ENCODE measurements at regions not wholly inside any gene's neighbourhood (a gene's known extent, or its start where the extent isn't known, plus 50 kb on each side); places are given as distances from the start of the nearest gene placed in this dataset.

GRCh38 chr1:39104158-39105060, 78.3 kb downstream of the NDUFS5 start:
- H3K4me1 ChIP-seq (ENCODE audit: insufficient read depth, low read length, poor library complexity, severe bottlenecking), result peaks cover 50% of the 10 kb centered on the region
- TF ChIP-seq EZH2 (IDR thresholded peaks at IDR 0.05; ENCODE audit: borderline replicate concordance, low read depth, low read length, poor library complexity, severe bottlenecking), result no peak
- no peak for TF ChIP-seq CTCF (conservative IDR thresholded peaks at IDR 0.05; ENCODE audit: low read depth, low read length)
- no peaks in the 10 kb centered on the region for H3K27me3 ChIP-seq (replicated peaks; ENCODE audit: insufficient read depth, low read depth, low read length, poor library complexity)
- intact Hi-C loops (cut with micrococcal nuclease; ENCODE audit: unreplicated experiment), result no loop called here
- no peaks in the 10 kb centered on the region for H3K9me3 ChIP-seq (ENCODE audit: low read depth, low read length, poor library complexity, severe bottlenecking)
- BruUV-seq (replicated peaks), result TSS peak; percentile 54
- ChIA-PET POLR2A (ENCODE audit: low non-redundant PET) (no interaction called here), CTCF (interaction anchor here (0.8 kb wide), 1 partner anchor 87 kb away, joined by 4 read pairs; no protein-coding TSS in a partner anchor)
- peak; percentile 41 for DNase-seq (ENCODE audit: low spot score)
- peak overlapping the region; percentile 82 for H3K4me3 ChIP-seq (ENCODE audit: low read depth, low read length, poor library complexity, severe bottlenecking)
- peak overlapping the region; percentile 88 for H3K27ac ChIP-seq (ENCODE audit: low read depth, low read length, poor library complexity, severe bottlenecking)
- no peaks in the 10 kb centered on the region for H3K36me3 ChIP-seq (ENCODE audit: insufficient read depth, low read length, poor library complexity, severe bottlenecking)

- peaks cover 58% of the 10 kb centered on the region for H3K4me1 ChIP-seq (ENCODE audit: insufficient read depth, low read length, poor library complexity, severe bottlenecking)
- ChIA-PET POLR2A (ENCODE audit: low non-redundant PET) (interaction anchor here (0.5 to 0.7 kb wide), 2 partner anchors 1182 to 1287 kb away, joined by 3 to 5 read pairs; no protein-coding TSS in a partner anchor), CTCF (no interaction called here)
- peak overlapping the region; percentile 82 for H3K4me3 ChIP-seq (ENCODE audit: low read depth, low read length, poor library complexity, severe bottlenecking)
- intact Hi-C loops (cut with micrococcal nuclease; ENCODE audit: unreplicated experiment), result no loop called here
- no peaks in the 10 kb centered on the region for H3K36me3 ChIP-seq (ENCODE audit: insufficient read depth, low read length, poor library complexity, severe bottlenecking)
- DNase-seq (ENCODE audit: low spot score), result peak; percentile 77
- no peak for TF ChIP-seq EZH2 (IDR thresholded peaks at IDR 0.05; ENCODE audit: borderline replicate concordance, low read depth, low read length, poor library complexity, severe bottlenecking)
- peak overlapping the region; percentile 88 for H3K27ac ChIP-seq (ENCODE audit: low read depth, low read length, poor library complexity, severe bottlenecking)
- no TSS peak for BruUV-seq (replicated peaks)
- H3K27me3 ChIP-seq (replicated peaks; ENCODE audit: insufficient read depth, low read depth, low read length, poor library complexity), result no peaks in the 10 kb centered on the region
- no peaks in the 10 kb centered on the region for H3K9me3 ChIP-seq (ENCODE audit: low read depth, low read length, poor library complexity, severe bottlenecking)
Measured at GRCh38 chr1:39105061-39105840, 79.1 kb downstream of the NDUFS5 start.

- H3K27ac ChIP-seq (ENCODE audit: low read depth, low read length, poor library complexity, severe bottlenecking), result peak overlapping the region; percentile 88
- no peaks in the 10 kb centered on the region for H3K36me3 ChIP-seq (ENCODE audit: insufficient read depth, low read length, poor library complexity, severe bottlenecking)
- TF ChIP-seq CTCF (conservative IDR thresholded peaks at IDR 0.05; ENCODE audit: low read depth, low read length), result no peak
- no peak for TF ChIP-seq EZH2 (IDR thresholded peaks at IDR 0.05; ENCODE audit: borderline replicate concordance, low read depth, low read length, poor library complexity, severe bottlenecking)
- peaks cover 67% of the 10 kb centered on the region for H3K4me1 ChIP-seq (ENCODE audit: insufficient read depth, low read length, poor library complexity, severe bottlenecking)
- POLR2A ChIA-PET (ENCODE audit: low non-redundant PET), result interaction anchor here (0.5 to 0.7 kb wide), 3 partner anchors 1094 to 1288 kb away, joined by 3 to 5 read pairs (median 4); no protein-coding TSS in a partner anchor
- BruUV-seq (replicated peaks), result no TSS peak
- DNase-seq (ENCODE audit: low spot score), result peak; percentile 60
- H3K27me3 ChIP-seq (replicated peaks; ENCODE audit: insufficient read depth, low read depth, low read length, poor library complexity), result no peaks in the 10 kb centered on the region
- CTCF ChIA-PET, result interaction anchor here (1.1 to 1.9 kb wide), 2 partner anchors 85 to 305 kb away, joined by 3 to 5 read pairs; no protein-coding TSS in a partner anchor
- no peaks in the 10 kb centered on the region for H3K9me3 ChIP-seq (ENCODE audit: low read depth, low read length, poor library complexity, severe bottlenecking)
- intact Hi-C loops (cut with micrococcal nuclease; ENCODE audit: unreplicated experiment), result loop anchor here (1.0 kb wide), 1 partner anchor 12 kb away; no protein-coding TSS in a partner anchor
- H3K4me3 ChIP-seq (ENCODE audit: low read depth, low read length, poor library complexity, severe bottlenecking), result peak overlapping the region; percentile 82
Measured at GRCh38 chr1:39105841-39106765, 80.0 kb downstream of the NDUFS5 start.
